Fibroblast of villous mesenchyme (primary cell): ENCODE measurements at regions not wholly inside any gene's neighbourhood (a gene's known extent, or its start where the extent isn't known, plus 50 kb on each side); places are given as distances from the start of the nearest gene placed in this dataset.

ENCODE experiments used
- DNase-seq: peaks from one replicate; pipeline ENCODE4 v3.0.0-alpha.2; 2010; ENCODE audit warnings: low read depth
- H3K4me3 ChIP-seq: 2 replicates; pipeline ENCODE4 v1.5.1; 2011; ENCODE audit warnings: low read depth, mild to moderate bottlenecking, low read length
- CTCF ChIP-seq: IDR thresholded peaks from 2 replicates; pipeline ENCODE4 v1.5.1; 2012; ENCODE audit warnings: low read depth, mild to moderate bottlenecking, low read length; ENCODE audit not compliant: insufficient read depth

DNA sequence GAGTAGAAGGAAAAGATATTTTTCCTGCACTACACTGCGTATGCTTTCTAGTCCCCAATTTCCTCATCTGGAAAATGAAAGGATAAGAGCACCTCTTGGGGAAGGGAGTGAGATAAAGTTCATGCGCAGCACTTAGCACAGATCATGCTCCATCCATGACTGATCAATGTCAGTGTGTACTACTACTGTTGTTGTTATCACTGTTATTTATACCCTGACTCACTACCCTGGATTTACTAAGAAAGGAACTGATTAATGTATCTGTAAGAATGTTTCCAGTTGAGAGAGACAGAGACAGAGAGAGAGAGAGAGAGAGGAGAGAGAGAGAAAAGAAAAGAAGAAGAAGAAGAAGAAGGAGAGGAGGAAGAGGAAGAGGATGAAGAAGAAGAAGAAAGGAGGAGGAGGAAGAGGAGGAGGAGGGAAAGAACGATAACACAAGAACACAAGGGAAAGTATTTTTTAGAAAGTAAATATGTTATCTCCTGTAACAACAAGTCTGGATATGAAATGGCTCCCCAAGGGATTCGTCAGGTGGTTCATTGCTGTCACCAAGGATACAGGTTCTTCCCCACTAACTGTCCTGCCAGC is 212.2 kb upstream of the PROK2 start:
- no peak for TF ChIP-seq CTCF
- no peak for DNase-seq

GRCh38 chr3:71994906-71995305 is 210.0 kb upstream of the PROK2 start:
- TF ChIP-seq CTCF, result no peak
- no peak for DNase-seq
- H3K4me3 ChIP-seq, result no peak overlapping the region

More for the DNA sequence above, 212.2 kb upstream of the PROK2 start:
- H3K4me3 ChIP-seq, result no peak overlapping the region

DNA sequence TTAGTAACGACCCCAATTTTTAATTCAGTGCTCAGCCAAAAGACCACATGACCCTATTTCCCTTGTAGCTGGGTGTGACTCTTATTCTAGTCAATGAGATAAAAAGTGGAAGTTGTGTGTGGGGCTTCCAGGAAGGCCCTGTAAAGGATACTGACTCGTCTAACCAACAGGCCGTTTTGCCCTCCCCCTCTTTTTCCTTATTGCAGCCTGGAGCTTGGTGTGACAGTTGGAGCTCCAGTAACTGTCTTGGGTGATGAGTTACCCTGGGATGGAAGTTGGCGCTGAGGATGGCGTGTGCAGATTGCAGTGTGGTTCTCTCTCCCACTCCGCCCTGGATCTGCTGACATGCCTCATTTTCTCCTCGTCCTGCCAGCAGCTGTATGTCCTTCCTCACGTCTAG is 209.3 kb upstream of the PROK2 start:
- no peak for DNase-seq
- H3K4me3 ChIP-seq, result no peak overlapping the region
- no peak for TF ChIP-seq CTCF

GRCh38 chr3:71991681-71992080 is 206.7 kb upstream of the PROK2 start:
- no peak for DNase-seq
- H3K4me3 ChIP-seq, result no peak overlapping the region
- TF ChIP-seq CTCF, result no peak

DNA sequence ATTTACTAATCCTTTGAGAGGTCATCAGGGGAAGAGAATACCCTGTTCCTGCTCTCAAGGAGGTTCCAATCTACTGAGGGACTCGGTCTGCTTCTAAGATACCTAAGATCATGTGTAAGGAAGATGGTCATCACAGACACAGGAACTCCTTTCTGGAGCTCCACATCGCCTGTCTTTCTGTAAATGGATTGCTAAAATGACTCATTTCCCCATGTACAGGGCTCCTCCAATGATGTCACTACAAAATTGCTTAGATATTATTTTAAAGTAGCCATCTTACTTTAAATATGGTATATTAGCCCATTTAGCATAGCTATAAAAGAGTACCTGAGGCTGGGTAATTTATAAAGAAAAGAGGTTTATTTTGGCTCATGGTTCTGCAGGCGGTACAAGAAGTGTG is 206.1 kb upstream of the PROK2 start:
- DNase-seq, result no peak
- TF ChIP-seq CTCF, result no peak
- no peak overlapping the region for H3K4me3 ChIP-seq

DNA sequence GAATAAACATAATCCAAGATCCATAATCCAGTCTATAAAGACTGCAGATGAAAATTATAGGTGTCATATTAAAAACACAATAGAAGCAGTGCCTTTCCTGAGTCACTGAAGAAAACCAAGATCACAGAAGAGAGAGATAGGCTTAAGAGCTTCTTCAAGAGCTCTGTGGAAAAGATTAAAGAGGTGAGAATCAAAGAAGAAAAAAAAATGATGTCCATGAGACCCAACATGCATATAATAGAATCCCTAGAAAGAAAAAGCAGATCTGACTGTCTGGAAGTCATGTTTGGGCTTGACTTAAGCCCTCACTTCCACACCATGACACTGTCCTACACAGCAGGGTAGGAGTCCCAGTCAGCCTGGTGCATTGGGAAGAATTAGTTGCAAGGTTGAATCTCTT is 205.6 kb upstream of the PROK2 start:
- H3K4me3 ChIP-seq, result no peak overlapping the region
- DNase-seq, result no peak
- TF ChIP-seq CTCF, result no peak

DNA sequence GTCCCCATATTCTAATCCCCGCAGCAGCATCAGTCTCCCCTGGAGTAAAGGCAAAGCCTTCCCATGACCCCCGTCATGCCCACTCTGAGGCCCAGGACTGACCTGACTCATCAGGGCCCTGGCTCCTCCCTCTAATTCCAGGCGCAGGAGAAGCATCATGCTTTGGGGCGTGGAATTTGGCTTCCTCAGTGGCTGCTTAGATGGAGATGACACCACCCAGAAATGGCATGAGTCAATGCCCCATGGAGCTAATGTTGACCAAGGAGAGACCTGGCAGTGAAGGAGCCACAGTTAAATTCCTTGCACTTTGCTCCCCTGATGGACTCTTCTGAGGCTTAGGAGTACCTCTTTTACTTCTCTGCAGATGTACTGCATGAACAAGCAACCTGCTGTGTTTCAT is 204.2 kb upstream of the PROK2 start:
- no peak for DNase-seq
- no peak for TF ChIP-seq CTCF

More for the DNA sequence above, 204.2 kb upstream of the PROK2 start:
- no peak overlapping the region for H3K4me3 ChIP-seq
